ENCODE measurements at regions not wholly inside any gene's neighbourhood (a gene's known extent, or its start where the extent isn't known, plus 50 kb on each side); places are given as distances from the start of the nearest gene placed in this dataset.

GRCh38 chr9:135225619-135226228, 138.3 kb downstream of the OLFM1 start:
- TF ChIP-seq CTCF (IDR thresholded peaks at IDR 0.05 in 2 of 3, conservative IDR thresholded peaks at IDR 0.05 in 1 of 3; ENCODE audit: insufficient read depth in 2 of 3, low read depth in 1 of 3, low read length in 3 of 3) (no peak), FOXJ3 (CRISPR knock-in tag; IDR thresholded peaks at IDR 0.05) (no peak), TCF15 (CRISPR knock-in tag; IDR thresholded peaks at IDR 0.05) (no peak), EZH2 (IDR thresholded peaks at IDR 0.05; ENCODE audit: borderline replicate concordance, low read depth, low read length) (no peak), EGR1 (conservative IDR thresholded peaks at IDR 0.05) (no peak), KAT8 (IDR thresholded peaks at IDR 0.05; ENCODE audit: low read depth) (no peak), MTA3 (IDR thresholded peaks at IDR 0.05; ENCODE audit: borderline replicate concordance) (no peak)

Data from K562 (cell line).